Posterior vena cava (tissue), 2 donors: ENCODE measurements at regions not wholly inside any gene's neighbourhood (a gene's known extent, or its start where the extent isn't known, plus 50 kb on each side); places are given as distances from the start of the nearest gene placed in this dataset.

Experiments used
- DNase-seq: peaks from one replicate; pipeline ENCODE4 v3.0.0-alpha.2; 2020; ENCODE audit warnings: low spot score
- intact Hi-C, 2 donors: fragments of 100-400 bp; cut with DNase I; formaldehyde crosslinking; loops; one replicate each; pipeline versions ENCODE4 v1.14.1 to v1.14.2; 2022 to 2023
- donor health status: DM: yes; HTN: yes; CAD: no.
- donor health status: DM: yes; HTN: yes; CAD: no.

DNA sequence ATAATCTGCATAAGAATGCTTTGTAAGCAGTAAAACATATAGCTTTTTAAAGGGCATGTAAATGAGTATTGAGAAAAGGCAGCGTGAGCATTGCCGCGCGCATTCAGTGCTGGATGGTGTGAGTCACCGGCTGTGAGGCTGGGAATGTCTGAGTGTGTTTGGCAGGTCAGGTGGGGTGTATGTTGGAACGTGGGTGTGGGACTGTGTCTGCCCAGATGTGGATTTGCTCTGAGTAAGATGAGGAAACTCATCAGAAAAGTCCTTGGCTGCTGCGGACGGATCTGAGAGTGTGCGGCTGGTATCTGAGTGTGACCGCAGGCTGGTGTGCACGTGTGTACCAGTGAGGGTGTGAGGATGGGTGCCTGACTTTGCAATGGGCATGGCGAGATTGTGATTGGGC is 66.2 kb upstream of the NECTIN1 start:
- peak; percentile 60 for DNase-seq

DNA sequence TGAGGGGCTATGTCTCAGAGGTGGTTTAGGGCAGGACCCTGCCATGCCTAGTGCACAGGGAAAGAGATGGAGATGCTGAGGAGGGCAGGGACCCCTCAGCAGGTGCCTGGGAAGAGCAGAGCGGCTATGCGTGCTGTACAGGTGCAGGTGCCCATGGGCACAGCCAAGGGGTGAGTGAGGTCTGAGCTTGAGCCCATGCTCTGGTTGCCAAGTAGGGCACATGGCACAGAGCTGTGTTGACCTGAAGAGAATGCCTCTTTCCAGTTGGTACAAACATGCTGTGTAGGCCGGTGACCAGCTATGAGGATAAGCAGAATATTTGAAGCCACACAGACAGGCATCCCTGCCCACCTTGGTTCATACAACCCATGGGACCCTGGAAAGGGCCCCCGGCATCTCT is 65.8 kb upstream of the NECTIN1 start:
- DNase-seq, result peak; percentile 44
- intact Hi-C loops, result no loop called here

More for the DNA sequence above, 66.2 kb upstream of the NECTIN1 start:
- intact Hi-C loops, result no loop called here

DNA sequence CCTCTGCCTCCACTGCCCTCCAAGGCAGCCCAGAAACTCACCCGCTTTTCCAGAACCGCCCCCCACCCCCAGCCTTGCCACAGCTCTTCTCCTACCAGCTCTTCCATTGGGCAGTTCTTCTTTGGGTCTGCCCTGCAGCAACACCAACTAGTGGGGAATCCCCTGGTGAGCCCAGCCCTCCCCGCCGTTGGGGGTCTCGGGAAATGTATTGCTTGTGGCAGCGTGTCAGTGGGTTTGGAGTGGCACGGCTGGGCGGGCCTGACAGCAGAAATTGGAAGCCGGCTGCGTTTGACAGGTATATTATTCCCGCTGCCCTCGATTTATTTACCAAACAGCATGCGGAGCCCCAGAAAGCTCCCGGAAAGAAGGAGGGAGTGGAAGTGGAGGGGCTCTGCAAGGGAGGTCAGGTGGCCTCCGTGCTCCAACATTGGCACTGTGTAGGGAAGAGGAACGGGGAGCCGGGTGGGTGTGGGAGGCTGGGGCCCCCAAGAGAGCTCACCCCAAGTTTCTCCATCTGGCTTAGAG is 65.2 kb upstream of the NECTIN1 start:
- peak; percentile 72 for DNase-seq

DNA sequence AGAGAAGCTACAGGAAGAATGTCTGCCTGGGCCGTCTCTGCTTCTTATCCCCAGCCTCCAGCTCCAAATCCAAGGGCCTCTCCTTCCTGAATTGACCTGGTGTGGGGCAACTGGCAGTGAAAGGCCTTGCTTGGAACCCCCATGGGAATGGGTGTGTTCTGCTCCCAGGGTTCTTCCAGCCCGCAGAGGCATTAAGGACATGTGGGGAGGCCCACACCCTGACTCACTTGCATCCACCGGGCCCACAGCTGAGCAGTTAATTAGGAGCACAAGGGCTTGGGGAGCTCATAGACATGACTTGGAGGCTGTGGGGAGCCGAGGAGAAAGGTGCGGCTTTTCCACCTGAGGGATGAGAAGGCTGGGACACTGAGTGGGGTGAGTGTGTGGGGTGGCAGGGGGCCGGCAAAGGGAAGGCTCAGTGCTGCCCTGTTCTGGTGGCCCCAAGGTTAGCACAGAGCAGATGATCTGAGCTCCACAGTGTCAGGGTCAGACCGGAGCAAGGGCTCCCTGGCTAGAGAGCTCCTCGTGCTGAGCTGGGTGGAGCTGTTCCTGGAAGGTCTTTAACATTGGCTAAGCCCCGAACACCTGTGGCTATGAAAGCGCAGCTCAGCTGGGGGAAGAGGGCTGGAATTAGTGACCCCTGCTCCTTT is 64.5 kb upstream of the NECTIN1 start:
- DNase-seq, result peak; percentile 60
- intact Hi-C loops, result no loop called here

More for the DNA sequence above, 65.2 kb upstream of the NECTIN1 start:
- intact Hi-C loops, result no loop called here

DNA sequence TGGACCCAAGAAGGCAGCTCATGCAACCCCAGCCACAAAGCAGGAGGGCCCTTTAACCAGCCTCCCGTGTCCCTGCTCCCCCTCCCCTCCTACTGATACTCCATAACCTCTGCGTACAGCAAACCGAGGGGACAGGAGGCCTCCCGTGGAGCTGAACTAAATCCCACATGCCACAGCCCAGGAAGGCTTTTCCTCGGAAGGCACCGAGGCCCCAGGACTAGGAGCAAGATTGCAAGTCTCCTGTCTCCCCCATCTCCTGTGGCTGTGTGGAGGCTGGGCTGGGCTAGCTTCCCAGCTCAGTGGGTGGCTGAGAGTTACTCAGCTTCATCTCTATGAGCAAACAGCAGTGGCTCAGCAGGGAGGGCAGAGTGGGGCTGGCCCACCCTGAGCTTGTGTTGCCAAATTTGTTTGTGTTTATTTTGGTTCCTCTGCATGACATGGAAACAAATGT is 62.7 kb upstream of the NECTIN1 start:
- peak; percentile 74 for DNase-seq
- intact Hi-C loops, result no loop called here

DNA sequence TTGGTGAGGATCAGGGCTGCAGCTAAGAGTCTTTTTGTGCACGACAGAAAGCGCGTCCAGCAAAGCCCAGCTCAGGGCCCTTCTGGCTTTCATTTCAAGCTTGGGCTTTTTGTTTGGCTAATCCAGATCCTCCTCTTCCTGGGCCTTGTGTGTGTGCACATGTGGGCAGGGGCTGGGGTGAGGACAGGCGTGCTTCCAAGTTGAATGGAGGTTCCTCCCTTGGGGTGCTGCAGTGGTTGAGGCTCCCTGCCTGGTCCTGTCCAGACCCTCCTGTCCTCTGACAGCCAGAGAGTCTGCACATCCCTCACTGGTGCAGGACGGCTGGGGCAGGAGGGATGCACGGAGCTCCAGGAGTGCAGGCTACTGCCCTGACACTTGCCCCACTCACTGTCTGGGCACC is 62.0 kb upstream of the NECTIN1 start:
- peak; percentile 71 for DNase-seq
- intact Hi-C loops, result no loop called here

DNA sequence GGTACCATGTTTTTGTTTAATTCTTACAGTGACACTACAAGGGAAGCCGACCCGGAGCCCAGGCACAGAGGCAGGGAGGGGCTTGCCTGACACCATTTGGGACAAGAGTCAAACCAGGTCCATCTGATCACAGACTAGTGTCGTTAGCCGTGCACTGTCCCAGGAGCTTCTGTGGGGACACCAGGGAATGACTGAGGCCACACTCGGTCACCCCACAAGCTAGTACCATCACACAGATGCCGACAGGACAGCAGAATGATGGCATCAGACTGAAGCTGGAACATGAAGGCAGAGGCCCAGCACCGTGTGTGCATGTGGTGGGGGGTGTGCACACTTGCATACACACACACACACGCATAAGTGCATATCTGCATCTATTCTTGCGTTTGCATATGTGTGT is 61.5 kb upstream of the NECTIN1 start:
- peak; percentile 77 for DNase-seq
- intact Hi-C loops, result no loop called here

DNA sequence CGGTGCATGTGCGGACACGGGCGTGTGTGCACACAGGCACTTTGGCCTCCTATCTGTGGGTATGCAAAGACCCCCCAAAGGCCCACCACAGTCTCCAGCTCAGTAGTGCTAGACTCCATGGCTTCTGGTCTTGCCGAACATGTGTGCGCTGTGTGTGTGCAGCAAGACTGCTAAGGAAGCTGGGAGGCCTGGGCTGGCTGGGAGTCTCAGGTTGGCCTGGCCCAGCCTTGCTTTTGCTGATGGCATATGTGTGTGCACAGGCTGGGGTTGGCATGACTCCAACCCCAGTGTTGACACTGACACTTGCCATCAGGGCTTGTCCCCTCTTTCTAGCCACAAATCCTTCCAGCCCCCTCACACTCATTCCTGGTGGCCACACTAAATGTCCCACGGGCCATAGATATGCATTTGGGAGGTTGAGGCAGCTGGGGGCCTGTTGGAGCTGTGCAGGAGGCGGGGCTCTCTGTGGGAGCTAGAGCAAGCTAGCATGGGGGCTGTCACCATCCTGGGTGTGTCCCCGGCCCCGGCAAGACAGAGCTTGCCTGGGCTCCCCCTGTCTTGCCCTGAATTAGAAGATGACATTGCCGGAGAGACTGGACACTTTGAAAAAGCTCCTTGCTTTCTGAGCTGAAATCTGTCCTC is 60.9 kb upstream of the NECTIN1 start:
- intact Hi-C loops, result no loop called here
- peak; percentile 73 for DNase-seq

DNA sequence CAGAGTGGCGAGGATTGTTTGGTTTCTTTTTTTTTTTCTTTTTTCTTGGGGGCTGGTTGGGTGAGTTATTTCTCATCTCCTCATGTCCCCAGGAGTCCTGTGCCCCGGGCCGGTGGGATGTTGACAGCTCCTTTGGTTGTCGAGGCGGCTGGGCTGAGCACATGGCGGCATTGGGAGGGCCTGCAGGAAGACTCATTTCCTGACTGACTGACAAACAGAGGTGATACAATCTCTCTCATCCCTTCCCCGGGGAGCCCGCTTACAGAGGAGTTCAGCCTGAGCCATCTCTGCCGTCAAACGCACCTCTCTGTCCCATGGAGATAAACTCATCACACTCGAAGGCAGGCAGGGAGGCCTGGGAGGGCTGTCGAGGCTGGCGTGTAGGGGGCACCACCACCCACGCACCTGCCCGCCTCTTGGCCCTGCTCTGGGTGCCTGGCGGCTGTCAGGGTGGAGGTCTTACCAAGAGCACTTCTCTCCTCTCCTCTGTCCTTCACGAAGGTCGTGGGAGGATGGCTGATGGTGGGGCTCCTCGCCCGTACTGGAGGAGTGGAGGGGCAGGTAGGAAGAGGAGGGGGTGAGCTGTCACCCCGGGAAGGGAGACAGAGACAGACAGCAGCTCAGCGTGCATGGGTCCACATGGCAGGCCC is 60.0 kb upstream of the NECTIN1 start:
- intact Hi-C loops, result no loop called here
- peak; percentile 69 for DNase-seq

DNA sequence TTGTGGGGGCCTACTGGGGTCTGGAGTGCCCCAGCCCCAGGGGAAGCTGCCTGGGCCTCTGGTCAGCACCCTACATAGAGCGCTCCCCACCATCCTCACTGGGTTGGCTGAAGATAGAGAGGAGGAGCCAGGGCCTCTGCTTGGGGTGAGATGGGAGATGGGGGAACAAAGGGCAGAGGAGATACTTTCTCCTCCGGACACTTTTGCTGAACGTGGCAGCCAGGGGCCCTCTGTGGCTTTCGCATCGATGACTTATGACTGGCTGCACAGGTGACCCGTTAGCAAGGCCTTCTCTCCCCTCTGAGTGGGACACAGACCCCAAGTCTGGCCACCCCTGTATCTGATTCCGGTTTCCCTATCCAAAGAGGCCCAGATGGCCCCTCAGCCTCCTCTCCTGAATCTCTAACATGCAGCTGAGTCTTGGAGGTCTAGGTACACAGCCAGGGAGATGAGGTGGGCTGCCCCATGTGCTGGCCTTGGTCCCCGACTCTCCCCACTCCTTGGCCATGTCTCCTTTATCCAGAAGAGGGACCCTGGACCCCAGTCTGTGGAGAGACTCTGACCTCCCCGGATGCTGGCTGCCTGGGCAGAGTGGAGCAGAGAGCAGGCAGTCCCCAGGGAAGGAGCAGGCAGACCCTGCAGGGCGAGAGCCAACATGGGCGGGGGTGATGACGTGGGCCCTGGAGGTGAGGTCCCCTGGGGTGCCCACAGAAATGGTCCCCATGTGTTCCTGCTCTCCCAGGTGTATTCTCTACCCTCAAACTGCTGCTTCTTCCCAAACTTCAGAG is 59.3 kb upstream of the NECTIN1 start:
- intact Hi-C loops, result no loop called here
- DNase-seq, result peak; percentile 66

DNA sequence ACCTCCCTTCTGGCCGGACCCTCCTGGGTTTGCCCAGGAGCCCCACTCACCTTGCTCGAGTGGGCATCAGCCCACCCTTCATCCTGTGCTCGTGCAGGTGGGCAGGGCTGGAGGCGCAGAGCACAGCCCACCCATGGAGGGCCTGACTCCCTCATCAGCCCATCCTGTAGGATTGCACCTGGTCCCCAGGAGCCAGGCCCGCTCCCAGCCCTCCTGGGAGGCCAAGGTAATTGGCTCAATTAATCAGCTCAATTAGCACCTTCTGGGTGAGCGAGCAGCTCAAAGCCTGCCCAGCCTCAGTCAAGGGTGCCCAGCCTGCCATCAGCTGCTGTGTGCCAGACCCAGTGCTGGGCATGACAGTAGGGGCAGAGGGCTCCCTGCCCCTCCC is 58.1 kb upstream of the NECTIN1 start:
- DNase-seq, result peak; percentile 68

DNA sequence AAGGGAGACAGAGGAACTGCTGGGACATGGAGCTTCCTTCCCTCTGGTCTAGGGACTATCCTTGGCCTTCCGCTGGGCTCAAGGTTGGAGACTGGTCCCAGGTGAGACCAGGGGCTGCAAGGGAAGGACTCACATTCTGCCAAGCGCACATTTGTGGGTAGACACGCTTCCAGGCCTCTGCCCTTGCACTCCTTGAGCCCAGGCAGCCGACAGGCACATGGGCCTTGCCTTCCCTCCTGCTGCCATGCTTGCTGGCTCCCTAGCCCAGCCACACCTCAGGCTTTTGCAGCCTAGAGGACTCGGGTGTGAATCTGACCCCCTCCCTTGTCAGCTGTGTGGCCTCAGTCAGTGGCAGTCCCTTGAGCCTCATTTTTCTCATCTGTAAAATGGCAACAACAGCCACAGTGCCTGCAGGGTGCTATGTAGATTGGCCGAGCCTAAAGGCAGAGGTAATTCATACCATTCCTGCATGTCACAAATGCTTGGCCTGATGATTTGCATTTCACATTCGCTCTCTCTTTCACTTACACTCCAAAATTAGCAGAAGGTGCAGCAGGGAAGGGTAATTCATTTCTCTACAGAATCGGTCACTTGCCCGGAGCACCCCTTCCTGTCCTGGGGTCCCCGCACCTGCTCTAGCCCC is 57.6 kb upstream of the NECTIN1 start:
- peak; percentile 64 for DNase-seq
- intact Hi-C loops, result no loop called here

More for the DNA sequence above, 58.1 kb upstream of the NECTIN1 start:
- intact Hi-C loops, result no loop called here

DNA sequence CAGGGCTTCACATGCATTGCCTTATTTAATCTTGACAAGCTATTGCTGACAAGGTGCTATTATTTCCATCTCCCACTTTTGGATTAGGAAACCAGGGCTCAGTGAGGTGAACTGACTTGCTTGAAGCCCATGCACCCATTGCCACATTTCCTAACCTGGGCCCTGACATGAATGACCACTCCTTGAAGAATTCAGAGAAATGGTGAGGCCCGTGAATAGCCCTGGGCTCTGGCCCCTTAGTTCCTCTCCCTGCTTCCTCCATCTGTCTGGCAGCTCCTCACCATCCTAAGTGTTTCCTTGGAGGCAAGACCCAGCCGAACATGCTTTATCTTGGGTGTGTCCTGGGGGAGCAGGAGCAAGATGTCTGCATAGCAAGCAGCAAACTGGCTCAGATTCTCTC is 56.1 kb upstream of the NECTIN1 start:
- peak; percentile 28 for DNase-seq
- intact Hi-C loops, result no loop called here

DNA sequence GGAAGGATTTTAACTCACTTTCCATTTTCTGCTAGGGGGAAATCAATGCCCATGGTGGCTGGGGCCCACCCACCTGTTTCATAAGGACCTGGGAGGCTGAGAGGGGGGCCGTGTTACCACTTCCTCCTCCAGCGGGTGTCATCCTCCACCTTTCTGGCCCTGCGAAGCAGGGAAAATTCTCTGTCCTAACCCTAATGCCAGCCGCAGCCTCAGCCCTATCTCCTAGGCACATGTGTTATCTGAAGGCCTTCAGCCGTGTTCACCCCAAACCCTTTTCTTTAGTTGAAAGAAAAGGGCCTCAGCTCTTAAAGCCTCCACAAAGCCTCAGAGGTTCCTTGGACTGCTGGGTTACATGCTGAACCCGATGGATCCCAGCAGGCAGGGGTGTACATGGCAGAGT is 55.4 kb upstream of the NECTIN1 start:
- intact Hi-C loops, result no loop called here
- peak; percentile 29 for DNase-seq

DNA sequence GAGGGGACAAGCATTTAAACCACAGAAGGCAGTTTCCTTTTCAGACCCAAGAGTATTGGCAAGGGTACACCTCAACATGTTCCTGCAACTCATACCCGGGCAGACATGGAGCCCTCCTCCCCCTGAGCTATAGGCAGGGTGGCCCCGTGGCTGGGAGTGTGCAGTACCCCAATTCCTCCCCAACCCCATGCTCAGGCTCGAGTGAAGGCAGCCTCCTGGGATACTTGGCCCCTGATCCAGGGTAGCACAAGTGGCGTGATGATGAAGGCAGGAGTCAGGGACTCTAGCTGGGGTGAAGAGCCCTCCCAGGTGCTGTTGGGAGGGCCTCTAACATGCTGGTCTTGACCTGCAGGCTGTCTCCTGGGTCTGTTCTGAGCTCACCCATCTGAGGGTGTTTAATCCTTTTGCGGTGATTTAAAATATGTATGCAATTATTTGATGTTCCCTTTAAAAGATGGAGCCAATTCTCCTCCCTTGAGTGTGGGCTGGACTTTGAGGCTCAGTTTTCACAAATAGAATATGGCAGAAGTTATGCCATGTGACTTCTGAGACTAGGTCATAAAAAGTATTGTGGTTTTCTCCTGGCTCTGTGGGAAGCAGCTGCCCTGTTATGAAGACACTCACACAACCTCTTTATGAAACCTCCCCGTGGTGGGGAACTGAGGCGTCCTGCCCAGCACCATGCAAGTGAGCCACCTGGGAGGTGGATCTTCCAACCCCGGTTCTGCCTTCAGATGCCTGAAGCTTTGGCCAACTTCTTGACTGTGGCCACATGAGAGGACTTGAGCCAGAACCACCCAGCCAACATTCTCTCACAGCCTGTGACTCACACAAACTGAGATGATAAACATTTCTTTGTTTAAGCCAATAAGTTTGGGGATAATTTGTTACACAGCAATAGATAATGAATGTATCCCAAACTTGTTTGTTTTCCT is 54.7 kb upstream of the NECTIN1 start:
- intact Hi-C loops, result no loop called here
- peak; percentile 41 for DNase-seq

DNA sequence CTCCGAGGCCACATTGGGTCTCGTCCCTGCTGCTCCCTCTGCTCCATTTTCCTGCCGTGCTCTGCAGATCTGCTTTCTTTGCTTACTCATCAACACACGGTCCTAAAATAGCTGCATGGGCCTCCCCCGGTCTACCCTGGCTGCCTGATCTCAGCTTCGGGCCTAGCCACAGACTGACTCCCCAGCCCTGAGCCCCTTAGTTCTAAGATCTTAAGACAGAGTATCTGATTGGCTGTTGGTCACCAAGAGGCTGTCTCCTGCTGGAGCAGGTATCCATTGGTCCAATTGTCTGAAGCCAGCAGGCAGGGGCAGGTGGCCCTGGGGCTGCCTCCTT is 53.7 kb upstream of the NECTIN1 start:
- DNase-seq, result peak; percentile 55
- intact Hi-C loops, result no loop called here

DNA sequence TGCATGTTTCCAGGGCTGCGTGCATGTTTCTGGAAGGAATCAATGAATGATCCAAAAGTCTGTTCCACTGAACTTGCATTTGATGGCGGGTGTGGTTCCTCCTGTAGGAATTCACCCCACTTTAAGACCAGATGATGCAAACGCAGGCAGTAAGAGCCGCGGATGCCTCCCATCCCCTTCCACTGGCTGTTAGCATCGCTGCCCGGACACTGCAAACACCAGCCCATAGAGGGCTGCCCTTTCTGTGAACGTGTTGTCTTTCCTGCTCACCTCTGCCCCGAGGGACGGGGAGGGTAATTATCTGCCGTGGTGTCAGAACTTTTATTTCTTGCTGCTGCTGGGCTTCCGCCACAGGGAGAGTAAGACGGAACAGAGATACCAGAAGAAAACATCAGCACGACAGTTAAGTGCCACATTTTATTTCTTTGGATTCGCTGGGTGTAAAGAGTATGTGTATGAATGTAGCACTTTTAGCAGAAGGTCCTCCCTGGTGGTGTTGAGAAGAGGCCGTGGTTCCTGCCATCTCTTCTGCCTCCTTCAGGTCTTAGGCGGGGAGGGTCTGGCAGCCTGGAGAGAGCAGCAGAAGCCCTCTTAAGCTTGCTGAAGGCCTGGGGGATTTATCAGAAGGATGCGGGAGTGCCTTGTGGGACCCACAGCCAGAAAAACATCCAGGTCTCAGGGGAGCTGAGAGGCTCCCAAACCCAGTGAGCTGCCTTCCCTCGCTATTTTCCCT is 53.2 kb upstream of the NECTIN1 start:
- DNase-seq, result peak; percentile 41
- intact Hi-C loops, result no loop called here
